Uterus (tissue), 3 donors: ENCODE measurements at regions not wholly inside any gene's neighbourhood (a gene's known extent, or its start where the extent isn't known, plus 50 kb on each side); places are given as distances from the start of the nearest gene placed in this dataset.
A peak's percentile ranks its signal among the peaks of the same experiment; 100 is the strongest.

Experiments
- DNase-seq, 2 donors: peaks; one replicate each; pipeline ENCODE4 v3.0.0-alpha.2; 2019 to 2020
- H3K27ac ChIP-seq, 2 donors: fragments of 200-600 bp; sonication (generic); 1 replicate in 1 of 2; 2 replicates in 1 of 2; pipeline ENCODE4 v1.5.1; 2016 to 2018
- H3K27me3 ChIP-seq, 2 donors: fragments of 200-600 bp; sonication (generic); one replicate each; pipeline ENCODE4 v1.5.1; 2018 to 2019; ENCODE audit warnings: control low read depth in 1 of 2
- H3K36me3 ChIP-seq, 2 donors: fragments of 200-600 bp; sonication (generic); one replicate each; pipeline ENCODE4 v1.5.1; 2019; ENCODE audit warnings: control low read depth in 1 of 2
- H3K4me1 ChIP-seq, 2 donors: fragments of 200-600 bp; sonication (generic); one replicate each; pipeline ENCODE4 v1.5.1; 2018 to 2019; ENCODE audit warnings: control low read depth in 1 of 2
- H3K4me3 ChIP-seq, 2 donors: fragments of 200-600 bp; sonication (generic); 1 replicate in 1 of 2; 2 replicates in 1 of 2; pipeline ENCODE4 v1.5.1; 2018 to 2019; ENCODE audit warnings: mild to moderate bottlenecking in 1 of 2
- H3K9me3 ChIP-seq, 2 donors: fragments of 200-600 bp; sonication (generic); one replicate each; pipeline ENCODE4 v1.5.1; 2019; ENCODE audit warnings: control low read depth in 1 of 2
- POLR2A ChIP-seq, 2 donors: fragments of 450-650 bp; IDR thresholded peaks; one replicate each; pipeline ENCODE4 v1.6.1; 2016; ENCODE audit warnings: antibody characterized with exemption in 2 of 2, mild to moderate bottlenecking in 1 of 2, moderate library complexity in 1 of 2
- intact Hi-C: fragments of 100-400 bp; cut with DNase I; formaldehyde crosslinking; loops from one replicate; pipeline ENCODE4 v1.15.1; 2023; ENCODE audit warnings: low total_unique reads
- TF ChIP-seq, protein P1 (sequence below), 4 experiments: fragments of 200-600 bp in 2 of 4; fragments of 450-650 bp in 2 of 4; sonication (generic) in 2 of 4; IDR thresholded peaks; one replicate each; pipeline ENCODE4 v1.5.1; 2016 to 2019; ENCODE audit warnings: antibody characterized with exemption in 4 of 4, mild to moderate bottlenecking in 2 of 4, moderate library complexity in 1 of 4
- donor health status: DM: yes; HTN: yes; CAD: no.

DNA sequence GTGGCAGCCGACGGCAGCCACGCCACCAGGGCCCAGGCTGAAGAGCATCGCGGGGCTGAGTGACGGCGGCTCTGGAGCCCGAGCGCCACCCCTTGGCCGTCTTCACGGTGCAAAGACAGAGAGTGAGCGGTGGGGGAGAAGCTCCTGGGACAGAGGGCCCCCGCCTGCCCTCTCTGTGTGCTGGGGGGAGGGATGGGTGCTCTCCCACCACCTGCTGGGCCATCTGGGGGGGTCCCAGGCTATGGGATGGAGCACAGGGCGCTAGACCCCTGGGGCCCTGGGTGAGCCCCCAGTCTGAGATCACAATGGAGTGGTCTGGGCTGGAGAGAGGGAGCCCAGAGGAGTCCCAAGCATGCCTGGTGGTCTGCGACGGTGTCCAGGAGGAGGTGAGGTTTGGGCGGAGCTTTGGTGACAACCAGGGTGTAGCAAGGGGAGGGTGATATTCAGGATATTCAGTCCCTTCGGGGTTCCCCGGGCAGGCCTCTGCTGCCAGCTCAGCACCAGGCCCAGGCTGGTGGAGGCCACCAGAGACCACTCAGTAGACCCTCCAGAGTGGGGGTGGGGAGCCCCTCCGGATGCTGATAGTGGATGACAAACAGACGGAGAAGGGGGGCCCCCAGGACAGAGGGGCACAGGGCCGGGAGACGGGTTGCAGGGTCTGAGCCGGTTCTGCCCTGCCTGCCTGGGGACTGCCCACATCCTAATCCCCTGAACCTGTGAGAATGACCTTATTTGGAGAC is 78.1 kb upstream of the PRR5 start:
- DNase-seq, result no peak
- H3K27me3 ChIP-seq, result peaks cover 3 to 5% of the 10 kb centered on the region in 2 donors

DNA sequence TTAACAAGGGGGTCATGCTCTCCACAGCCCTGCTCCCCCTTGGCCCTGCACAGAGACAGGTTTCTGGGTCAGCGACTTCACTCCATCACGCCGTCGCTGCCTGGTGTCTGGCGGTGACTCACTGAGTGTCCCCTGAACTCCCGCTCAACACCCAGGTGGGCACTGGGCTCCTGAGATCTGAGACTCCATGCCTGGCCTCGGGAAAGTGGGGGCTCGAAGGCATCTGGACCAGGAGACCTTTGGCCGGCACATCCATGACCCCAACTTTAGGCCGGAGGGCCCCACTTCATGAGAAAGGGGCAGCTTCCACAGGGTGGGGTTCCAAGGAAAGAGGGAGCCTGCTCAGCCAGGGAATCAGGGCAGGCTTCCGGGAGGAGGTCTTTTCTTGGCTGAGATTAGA is 79.3 kb upstream of the PRR5 start:
- Histone ChIP-seq H3K36me3 (no peaks in the 10 kb centered on the region), H3K4me1 (peaks cover 0 to 6% of the 10 kb centered on the region in 2 donors), H3K27ac (no peak overlapping the region), H3K4me3 (no peak overlapping the region), H3K27me3 (peaks cover 3 to 5% of the 10 kb centered on the region in 2 donors), H3K9me3 (no peaks in the 10 kb centered on the region)
- TF ChIP-seq, protein P1, sequence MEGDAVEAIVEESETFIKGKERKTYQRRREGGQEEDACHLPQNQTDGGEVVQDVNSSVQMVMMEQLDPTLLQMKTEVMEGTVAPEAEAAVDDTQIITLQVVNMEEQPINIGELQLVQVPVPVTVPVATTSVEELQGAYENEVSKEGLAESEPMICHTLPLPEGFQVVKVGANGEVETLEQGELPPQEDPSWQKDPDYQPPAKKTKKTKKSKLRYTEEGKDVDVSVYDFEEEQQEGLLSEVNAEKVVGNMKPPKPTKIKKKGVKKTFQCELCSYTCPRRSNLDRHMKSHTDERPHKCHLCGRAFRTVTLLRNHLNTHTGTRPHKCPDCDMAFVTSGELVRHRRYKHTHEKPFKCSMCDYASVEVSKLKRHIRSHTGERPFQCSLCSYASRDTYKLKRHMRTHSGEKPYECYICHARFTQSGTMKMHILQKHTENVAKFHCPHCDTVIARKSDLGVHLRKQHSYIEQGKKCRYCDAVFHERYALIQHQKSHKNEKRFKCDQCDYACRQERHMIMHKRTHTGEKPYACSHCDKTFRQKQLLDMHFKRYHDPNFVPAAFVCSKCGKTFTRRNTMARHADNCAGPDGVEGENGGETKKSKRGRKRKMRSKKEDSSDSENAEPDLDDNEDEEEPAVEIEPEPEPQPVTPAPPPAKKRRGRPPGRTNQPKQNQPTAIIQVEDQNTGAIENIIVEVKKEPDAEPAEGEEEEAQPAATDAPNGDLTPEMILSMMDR (IDR thresholded peaks at IDR 0.05), result no peak
- TF ChIP-seq POLR2A (IDR thresholded peaks at IDR 0.05), result no peak
- no peak for DNase-seq
- intact Hi-C loops, result loop anchor here (10.0 kb wide), 1 partner anchor 538 kb away; no protein-coding TSS in a partner anchor

More for the DNA sequence above, 78.1 kb upstream of the PRR5 start:
- no peak overlapping the region for H3K4me3 ChIP-seq
- no peaks in the 10 kb centered on the region for H3K9me3 ChIP-seq
- peaks cover 0 to 6% of the 10 kb centered on the region in 2 donors for H3K4me1 ChIP-seq
- H3K27ac ChIP-seq, result no peak overlapping the region
- H3K36me3 ChIP-seq, result no peaks in the 10 kb centered on the region
- TF ChIP-seq, protein P1 (IDR thresholded peaks at IDR 0.05), result peak in 1 of 4 experiments; percentile 7
- TF ChIP-seq POLR2A (IDR thresholded peaks at IDR 0.05), result no peak
- intact Hi-C loops, result loop anchor here (10.0 kb wide), 1 partner anchor 539 kb away; no protein-coding TSS in a partner anchor

DNA sequence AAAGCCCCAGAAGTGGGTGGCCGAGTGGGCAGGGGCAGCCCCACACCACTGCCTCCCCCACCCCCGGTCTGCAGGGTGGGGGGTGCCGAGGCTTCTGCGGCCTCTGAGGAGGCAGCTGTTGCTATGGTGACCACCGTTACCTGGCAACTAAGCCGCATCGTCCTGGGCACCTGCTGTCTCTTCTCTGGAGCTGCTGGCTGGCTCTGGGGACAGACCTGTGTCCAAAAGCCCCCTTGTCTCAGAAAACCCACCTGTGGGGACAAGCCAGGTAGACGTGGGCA is 79.9 kb upstream of the PRR5 start:
- Histone ChIP-seq H3K27ac (no peak overlapping the region), H3K27me3 (peaks cover 3 to 5% of the 10 kb centered on the region in 2 donors), H3K36me3 (no peaks in the 10 kb centered on the region), H3K4me1 (peaks cover 0 to 6% of the 10 kb centered on the region in 2 donors), H3K4me3 (no peak overlapping the region), H3K9me3 (no peaks in the 10 kb centered on the region)
- TF ChIP-seq POLR2A (IDR thresholded peaks at IDR 0.05), result no peak
- intact Hi-C loops, result loop anchor here (10.0 kb wide), 1 partner anchor 537 kb away; no protein-coding TSS in a partner anchor
- no peak for DNase-seq

DNA sequence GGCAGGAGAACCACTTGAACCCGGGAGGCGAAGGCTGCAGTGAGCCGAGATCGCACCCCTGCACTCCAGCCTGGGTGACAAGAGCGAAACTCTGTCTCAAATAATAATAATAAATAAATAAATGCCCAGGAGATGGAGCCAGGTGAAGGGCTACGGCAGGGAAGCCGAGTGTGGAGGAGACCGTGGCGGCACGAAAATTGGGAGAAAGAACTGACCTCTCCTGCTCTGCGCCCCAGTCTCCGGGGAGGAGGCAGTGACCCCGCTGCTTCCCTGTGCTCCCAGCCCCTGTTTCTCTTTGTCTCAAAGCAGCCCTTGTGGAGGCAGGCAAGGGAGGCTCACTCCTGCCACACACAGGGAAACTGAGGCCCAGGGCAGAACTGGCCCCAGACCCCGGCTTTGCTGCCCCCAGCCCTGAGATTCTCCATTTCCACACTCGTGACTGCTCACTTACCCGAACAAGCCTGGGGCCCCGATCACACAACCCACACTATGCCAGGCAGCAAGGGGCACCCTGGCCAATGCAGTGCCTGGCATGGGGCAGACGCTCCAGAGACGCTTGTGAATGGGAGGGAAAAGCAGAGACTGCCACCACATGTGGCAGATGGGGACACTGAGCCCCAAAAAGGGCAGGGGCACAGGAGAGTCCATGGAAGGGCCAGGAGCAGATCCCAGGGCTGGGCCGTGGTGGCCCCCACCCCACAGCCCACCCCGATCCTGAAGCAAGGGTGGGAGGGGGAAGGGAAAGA is 80.4 kb upstream of the PRR5 start:
- H3K27ac ChIP-seq, result no peak overlapping the region
- no peaks in the 10 kb centered on the region for H3K9me3 ChIP-seq
- no peak for DNase-seq
- H3K4me1 ChIP-seq, result peaks cover 0 to 6% of the 10 kb centered on the region in 2 donors
- intact Hi-C loops, result loop anchor here (10.0 kb wide), 1 partner anchor 537 kb away; no protein-coding TSS in a partner anchor
- no peaks in the 10 kb centered on the region for H3K36me3 ChIP-seq
- H3K4me3 ChIP-seq, result no peak overlapping the region
- no peak for TF ChIP-seq POLR2A (IDR thresholded peaks at IDR 0.05)
- TF ChIP-seq, protein P1 (IDR thresholded peaks at IDR 0.05), result no peak
- H3K27me3 ChIP-seq, result peaks cover 3 to 5% of the 10 kb centered on the region in 2 donors

DNA sequence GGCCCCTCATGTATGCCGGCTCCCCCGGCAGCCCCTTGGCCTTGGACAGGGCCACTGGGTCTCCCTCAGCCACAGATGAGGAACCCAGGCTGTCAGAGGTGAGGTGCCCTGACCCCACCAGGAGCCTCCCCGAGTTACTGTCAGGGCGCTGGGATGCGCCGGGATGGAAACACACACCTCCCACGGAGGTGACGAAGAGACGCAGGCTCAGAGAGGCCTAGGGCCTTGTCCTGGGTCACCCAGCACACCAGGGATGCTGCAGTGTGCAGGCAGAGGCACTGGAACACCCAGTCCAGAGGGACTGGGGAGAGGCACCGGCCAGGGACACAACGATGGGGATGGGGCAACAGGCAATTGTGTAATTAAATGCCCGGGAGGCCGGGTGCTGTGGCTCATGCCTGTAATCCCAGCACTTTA is 81.2 kb upstream of the PRR5 start:
- intact Hi-C loops, result loop anchor here (10.0 kb wide), 1 partner anchor 536 kb away; no protein-coding TSS in a partner anchor
- no peaks in the 10 kb centered on the region for H3K36me3 ChIP-seq
- no peak for DNase-seq
- peaks cover 0 to 6% of the 10 kb centered on the region in 2 donors for H3K4me1 ChIP-seq
- no peak for TF ChIP-seq POLR2A (IDR thresholded peaks at IDR 0.05)
- TF ChIP-seq, protein P1 (IDR thresholded peaks at IDR 0.05), result no peak
- no peaks in the 10 kb centered on the region for H3K9me3 ChIP-seq
- H3K27me3 ChIP-seq, result peaks cover 3 to 5% of the 10 kb centered on the region in 2 donors
- H3K4me3 ChIP-seq, result no peak overlapping the region
- H3K27ac ChIP-seq, result no peak overlapping the region
